Fibroblast of the conjunctiva (primary cell): ENCODE measurements at regions not wholly inside any gene's neighbourhood (a gene's known extent, or its start where the extent isn't known, plus 50 kb on each side); places are given as distances from the start of the nearest gene placed in this dataset.

Experiments
- DNase-seq: peaks from one replicate; pipeline ENCODE4 v3.0.0-alpha.2; 2010; ENCODE audit warnings: low read depth

DNA sequence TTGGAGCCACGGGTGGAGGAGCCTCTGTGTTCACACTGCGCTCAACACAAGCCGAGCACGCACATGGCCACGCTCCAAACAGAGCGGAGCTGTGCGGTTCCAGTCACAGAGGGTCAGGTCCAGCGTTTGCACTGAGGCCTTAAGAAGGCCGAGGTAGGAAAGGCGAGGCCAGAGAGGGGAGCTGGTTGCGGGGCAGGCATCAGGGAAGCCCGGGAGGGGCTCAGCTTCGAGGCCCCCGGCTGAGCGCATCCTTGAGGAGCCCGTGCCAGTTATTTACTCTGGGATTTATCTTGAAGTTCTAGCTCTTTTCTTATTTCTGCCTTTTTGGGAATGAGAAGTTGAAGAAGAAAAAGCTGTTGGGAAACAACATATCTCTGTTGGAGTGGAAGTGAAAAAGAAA, 140.8 kb downstream of the IRX1 start:
- no peak for DNase-seq

DNA sequence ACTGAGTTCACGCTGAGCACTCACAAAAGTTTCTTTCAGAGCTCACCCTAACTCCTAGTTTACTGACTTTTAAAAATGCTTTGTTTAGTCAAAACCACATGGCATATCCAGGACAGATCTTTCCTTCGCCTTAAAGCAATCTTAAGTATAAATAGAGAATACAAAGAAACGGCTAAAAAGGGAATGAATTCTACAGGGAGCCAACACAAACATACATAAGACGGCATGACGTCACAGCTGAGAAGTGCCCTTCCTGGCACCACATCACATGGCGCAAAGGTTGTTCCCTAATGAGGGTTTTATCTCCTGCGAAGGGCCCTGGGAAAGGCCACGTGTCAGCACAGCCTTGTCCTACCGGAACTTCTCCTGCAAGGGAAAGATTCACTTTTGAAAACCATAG, 141.3 kb downstream of the IRX1 start:
- no peak for DNase-seq

GRCh38 chr5:3738919-3739318, 143.3 kb downstream of the IRX1 start:
- DNase-seq: no peak

GRCh38 chr5:3740546-3741373, 145.1 kb downstream of the IRX1 start:
- no peak for DNase-seq

- no peak for DNase-seq
Measured at GRCh38 chr5:3741374-3741770, 145.7 kb downstream of the IRX1 start.

GRCh38 chr5:3742750-3743149, 147.1 kb downstream of the IRX1 start:
- DNase-seq: no peak

DNA sequence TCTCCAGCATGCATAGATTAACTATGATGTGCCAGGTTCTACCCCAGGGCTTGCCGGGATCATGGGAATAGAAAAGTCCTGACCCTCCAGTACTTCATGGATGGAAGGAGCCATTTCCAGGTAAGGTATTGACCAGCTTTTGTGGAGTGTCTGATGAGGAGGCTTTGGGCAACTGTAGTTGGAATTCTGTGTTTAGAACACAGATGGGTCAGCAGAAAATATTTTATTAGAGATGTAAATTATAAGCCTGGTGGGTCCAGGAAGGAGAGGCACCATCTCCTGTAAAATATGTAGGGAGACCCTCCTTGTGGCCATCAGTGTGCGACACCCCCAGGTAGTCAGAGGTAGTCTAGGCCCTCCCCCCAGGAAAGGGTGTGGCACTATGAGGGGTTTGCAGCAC, 156.2 kb downstream of the IRX1 start:
- no peak for DNase-seq

DNA sequence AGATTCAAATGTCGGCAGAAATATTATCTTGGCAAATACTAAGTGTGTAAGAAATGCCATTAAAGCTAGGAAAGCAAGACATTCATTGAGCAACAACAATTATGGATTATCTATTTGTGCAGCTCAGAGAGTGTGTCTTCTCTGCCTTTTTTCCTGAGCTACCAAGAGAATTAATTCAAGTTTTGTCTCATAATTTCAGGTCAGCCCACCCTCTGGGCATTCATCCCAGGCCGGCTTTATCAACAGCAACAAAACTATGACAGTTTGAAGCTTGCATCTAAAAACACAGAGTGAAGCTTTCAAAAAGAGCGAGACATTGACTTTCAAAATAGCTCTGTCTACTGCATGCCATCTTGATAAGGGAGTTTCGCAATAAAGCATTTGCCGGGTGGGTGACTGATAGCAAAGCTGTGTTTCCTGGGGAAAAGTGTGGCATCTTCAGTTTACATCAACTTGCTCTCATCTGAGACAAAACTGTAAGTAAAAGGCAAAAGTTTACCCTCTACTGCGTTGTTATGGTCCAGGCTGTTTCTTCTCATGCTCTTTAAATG, 182.4 kb downstream of the IRX1 start:
- no peak for DNase-seq

DNA sequence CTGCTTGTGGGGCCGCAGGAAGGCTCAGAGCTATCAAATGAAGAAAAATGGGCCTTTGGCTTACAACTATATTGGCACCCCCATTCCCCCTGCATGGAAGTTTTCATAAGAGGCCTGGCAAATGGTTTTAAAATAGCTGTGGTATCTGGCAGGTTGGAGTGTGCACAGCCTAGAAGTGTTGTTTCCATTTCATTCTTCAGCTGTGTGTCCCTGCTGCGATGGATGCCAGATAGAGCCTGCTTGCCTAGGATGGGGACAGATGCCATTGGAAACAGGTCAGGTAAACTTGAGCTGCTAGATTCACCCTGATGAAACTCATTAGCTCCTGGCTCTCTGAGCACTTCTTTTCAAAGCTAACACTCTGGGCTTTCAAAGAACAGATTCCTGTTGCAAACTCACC, 183.3 kb downstream of the IRX1 start:
- DNase-seq: no peak

DNA sequence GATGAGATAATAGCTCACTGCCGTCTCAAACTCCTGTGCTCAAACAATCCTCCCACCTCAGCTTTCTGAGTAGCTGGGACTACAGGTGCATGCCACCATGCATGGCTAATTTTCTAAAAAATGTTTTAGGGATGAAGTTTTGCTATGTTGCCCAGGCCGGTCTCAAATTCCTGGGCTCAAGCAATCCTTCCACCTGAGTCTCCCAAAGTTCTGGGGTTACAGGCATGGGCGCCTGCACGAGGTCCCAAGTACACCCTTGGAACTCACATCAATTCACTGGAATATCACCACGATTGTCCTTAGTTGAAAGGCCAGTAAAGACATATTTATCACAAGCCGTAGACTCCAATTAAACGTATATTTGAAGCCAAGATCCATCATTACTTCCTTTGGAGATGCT, 184.6 kb downstream of the IRX1 start:
- no peak for DNase-seq

GRCh38 chr5:3780907-3781306, 185.3 kb downstream of the IRX1 start:
- DNase-seq: no peak

- no peak for DNase-seq
Measured at GRCh38 chr5:3784854-3785253, 189.2 kb downstream of the IRX1 start.

DNA sequence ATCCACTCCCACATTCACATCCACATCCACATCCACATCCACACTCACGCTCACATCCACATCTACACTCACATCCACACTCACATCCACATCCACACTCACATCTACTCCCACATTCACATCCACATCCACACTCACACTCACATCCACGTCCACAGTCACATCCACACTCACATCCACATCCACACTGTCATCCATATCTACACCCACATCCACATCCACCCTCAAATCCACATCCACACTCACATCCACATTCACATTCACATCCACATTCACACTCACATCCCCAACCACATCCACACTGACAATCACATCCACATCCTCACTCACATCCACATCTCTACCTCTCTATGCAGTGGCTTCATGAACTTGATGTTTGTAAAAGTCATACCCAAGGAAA, 190.5 kb downstream of the IRX1 start:
- no peak for DNase-seq

DNA sequence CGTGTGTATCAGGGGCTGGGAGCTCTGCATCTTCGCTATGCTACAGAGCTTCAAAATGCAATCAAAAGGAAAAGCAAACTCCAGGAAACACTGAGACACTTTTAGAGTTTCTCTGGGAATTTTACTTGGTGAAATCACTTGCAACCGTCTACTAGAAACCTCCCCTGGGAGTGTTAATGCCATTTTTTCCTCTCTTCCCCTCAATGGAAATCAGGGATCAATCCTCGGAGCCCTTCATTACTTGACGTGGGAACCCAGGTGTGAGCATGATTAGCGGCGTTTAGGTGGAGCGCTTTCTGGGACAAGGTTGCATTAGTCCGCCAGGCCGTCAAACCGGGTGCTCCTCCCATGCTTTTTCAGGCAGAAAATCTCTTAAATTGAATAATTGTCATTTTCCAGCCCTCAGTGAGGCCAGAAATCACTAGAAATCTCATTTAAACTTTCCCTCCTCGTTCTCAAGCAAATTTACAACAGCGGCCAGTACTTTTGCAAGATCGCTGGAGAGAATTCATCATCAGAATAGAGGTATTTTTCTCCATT, 191.3 kb downstream of the IRX1 start:
- no peak for DNase-seq

DNA sequence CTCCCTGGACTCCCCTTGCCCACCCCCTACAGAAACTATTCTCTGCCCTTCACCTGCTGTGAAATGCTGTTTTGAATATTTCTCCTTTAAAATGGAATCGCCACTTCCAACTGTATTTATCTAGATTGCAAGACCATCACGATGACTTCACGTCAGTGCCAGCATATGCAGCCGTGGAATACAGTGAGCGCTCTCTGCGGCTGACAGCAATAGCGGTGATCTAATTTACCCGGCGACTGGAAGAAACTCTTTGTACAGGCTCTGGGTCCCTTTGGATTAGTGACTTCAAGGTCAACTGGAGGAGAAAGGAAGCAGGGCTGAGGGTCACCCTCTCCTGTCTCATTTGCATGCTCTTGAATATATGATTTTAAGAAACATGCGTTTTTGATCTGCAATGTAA, 192.0 kb downstream of the IRX1 start:
- DNase-seq: no peak

DNA sequence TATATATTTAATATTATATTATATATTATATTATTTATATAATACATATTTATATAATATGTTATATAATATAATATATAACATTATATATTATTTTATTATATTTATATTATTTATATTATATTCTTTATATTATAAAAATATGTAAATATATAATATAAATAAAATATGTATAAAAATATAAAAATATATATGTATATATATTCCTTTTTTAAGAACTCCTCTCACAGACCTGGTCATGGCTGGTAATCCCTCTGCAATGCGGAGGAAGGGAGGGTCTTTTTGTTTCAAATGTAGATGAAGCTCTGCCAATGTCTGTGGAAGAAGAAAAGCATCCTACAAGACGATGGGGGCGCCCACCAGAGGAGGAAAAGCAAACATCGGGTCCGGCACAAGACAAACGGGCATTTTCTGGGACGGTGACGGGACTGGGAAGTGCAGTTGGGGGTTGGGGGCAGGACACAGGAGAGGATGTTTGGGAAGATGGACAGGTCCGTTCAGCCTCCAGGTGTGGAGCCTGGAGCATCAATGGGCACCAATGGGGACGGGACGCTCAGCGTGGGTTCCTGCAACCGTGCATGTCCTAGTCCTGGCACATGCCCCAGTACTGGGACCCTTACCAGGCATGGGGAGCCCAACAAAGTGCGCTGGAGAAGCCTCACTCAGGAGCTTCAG, 194.0 kb downstream of the IRX1 start:
- DNase-seq: no peak

DNA sequence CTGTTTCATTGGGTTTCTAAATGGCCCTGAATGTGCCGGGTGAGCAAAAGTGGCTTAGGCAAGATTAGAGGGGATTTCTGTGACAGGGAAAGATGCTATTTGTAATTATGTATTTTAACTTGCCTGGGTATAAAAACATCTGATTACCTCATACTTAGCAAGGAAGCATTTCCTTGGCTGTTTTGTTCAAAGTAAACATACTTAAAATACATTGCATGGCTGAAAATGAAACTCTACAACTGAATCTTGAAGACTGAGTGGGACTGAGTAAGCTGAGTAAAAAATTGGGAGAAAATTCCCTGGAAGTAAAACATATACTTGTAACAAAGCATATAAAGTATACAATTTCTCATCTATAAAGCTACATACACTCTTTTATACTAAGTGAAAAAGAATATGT, 197.5 kb downstream of the IRX1 start:
- DNase-seq: no peak

- DNase-seq: no peak
Measured at GRCh38 chr5:3794611-3795010, 199.0 kb downstream of the IRX1 start.

DNA sequence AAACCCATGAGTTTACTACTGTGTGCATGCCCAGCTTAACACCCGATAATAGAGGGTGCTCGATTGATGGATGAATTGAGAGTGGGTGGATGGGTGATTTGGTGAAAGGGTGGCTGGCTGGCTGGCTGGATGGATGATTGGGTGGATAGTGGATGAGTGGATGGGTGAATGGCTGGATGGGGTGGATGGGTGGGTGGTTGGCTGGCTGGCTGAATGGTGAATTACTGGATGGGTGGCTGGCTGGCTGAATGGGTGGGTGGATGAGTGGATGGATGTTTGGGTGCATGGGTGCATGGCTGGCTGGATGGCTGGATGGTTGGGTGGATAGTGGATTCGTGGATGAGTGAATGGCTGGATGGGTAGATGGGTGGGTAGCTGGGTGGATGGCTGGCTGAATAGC, 201.1 kb downstream of the IRX1 start:
- DNase-seq: no peak

DNA sequence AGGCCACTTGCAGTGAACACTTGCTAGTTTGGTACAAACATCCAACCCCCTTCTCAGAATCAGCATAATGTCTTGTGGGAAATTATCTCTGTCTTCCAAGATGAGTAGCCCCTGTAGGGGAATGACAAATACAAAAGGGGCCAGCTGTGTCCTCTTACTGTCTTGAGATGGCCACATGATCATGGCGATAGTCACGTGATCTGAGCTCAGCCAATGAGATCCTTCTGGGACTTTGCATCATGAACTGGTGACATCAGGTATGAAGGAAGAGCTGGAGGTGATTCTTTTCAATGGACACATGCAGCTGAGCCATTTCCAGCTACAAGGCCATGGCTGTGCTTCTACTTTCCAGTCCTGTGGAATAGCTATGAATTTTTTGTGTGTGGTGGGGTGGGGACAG, 206.3 kb downstream of the IRX1 start:
- DNase-seq: no peak

DNA sequence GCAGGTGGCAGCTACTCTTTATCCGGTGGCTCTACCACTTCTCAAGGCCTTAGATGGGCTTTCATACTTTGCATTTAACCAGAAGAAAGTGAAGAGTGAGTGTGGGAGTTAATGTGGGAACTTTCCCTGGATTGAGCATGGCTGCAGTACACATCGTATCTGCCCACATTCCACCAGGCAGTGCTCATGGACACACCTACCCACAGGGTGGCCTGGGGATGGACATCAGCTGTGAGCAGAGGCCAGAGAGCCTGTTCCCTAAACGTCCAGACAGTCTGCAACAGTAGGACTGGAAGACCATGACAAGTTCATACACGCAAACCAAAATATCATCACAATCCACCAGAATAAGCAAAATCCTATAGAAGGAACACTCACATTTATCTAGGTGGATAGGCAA, 213.8 kb downstream of the IRX1 start:
- DNase-seq: no peak

- DNase-seq: no peak
Measured at GRCh38 chr5:3811116-3811515, 215.5 kb downstream of the IRX1 start.

GRCh38 chr5:3818624-3819023, 223.0 kb downstream of the IRX1 start:
- DNase-seq: no peak
